ENCODE measurements at regions not wholly inside any gene's neighbourhood (a gene's known extent, or its start where the extent isn't known, plus 50 kb on each side); places are given as distances from the start of the nearest gene placed in this dataset.

GRCh38 chr9:30697958-30698357 is 1686.5 kb upstream of the ACO1 start:
- no peak for TF ChIP-seq CTCF (IDR thresholded peaks at IDR 0.05)
- H3K27ac ChIP-seq: no peak overlapping the region
- no peak overlapping the region for H3K4me3 ChIP-seq
- H3K9me3 ChIP-seq: no peaks in the 10 kb centered on the region
- H3K27me3 ChIP-seq: no peaks in the 10 kb centered on the region
- DNase-seq (no peak), ATAC-seq (no peak)
- intact Hi-C loops (cut with DNase I): no loop called here
- H3K4me1 ChIP-seq: no peaks in the 10 kb centered on the region
- H3K36me3 ChIP-seq: no peaks in the 10 kb centered on the region

GRCh38 chr9:30711591-30711990 is 1672.9 kb upstream of the ACO1 start:
- no peak for DNase-seq
- TF ChIP-seq CTCF (IDR thresholded peaks at IDR 0.05): no peak
- no peaks in the 10 kb centered on the region for H3K9me3 ChIP-seq

GRCh38 chr9:30713243-30713642 is 1671.2 kb upstream of the ACO1 start:
- Histone ChIP-seq H3K27ac (no peak overlapping the region), H3K36me3 (no peaks in the 10 kb centered on the region), H3K4me1 (no peaks in the 10 kb centered on the region), H3K9me3 (no peaks in the 10 kb centered on the region), H3K27me3 (no peaks in the 10 kb centered on the region), H3K4me3 (no peak overlapping the region)
- DNase-seq (no peak), ATAC-seq (no peak)
- TF ChIP-seq CTCF (IDR thresholded peaks at IDR 0.05): no peak
- intact Hi-C loops (cut with DNase I): no loop called here

More at GRCh38 chr9:30711591-30711990, 1672.9 kb upstream of the ACO1 start:
- no peaks in the 10 kb centered on the region for H3K36me3 ChIP-seq
- ATAC-seq: no peak
- no peak overlapping the region for H3K27ac ChIP-seq
- H3K4me3 ChIP-seq: no peak overlapping the region
- H3K27me3 ChIP-seq: no peaks in the 10 kb centered on the region
- no peaks in the 10 kb centered on the region for H3K4me1 ChIP-seq
- intact Hi-C loops (cut with DNase I): no loop called here

- intact Hi-C loops (cut with DNase I): no loop called here
- no peak for TF ChIP-seq CTCF (IDR thresholded peaks at IDR 0.05)
- H3K27ac ChIP-seq: no peak overlapping the region
- no peaks in the 10 kb centered on the region for H3K36me3 ChIP-seq
- no peaks in the 10 kb centered on the region for H3K4me1 ChIP-seq
- ATAC-seq (no peak), DNase-seq (no peak)
- no peak overlapping the region for H3K4me3 ChIP-seq
- no peaks in the 10 kb centered on the region for H3K27me3 ChIP-seq
- no peaks in the 10 kb centered on the region for H3K9me3 ChIP-seq
These were observed 1670.1 kb upstream of the ACO1 start for GRCh38 chr9:30714389-30714788.

GRCh38 chr9:30718483-30718882 is 1666.0 kb upstream of the ACO1 start:
- ATAC-seq (no peak), DNase-seq (no peak)
- no peaks in the 10 kb centered on the region for H3K36me3 ChIP-seq
- H3K27ac ChIP-seq: no peak overlapping the region
- no peak overlapping the region for H3K4me3 ChIP-seq
- intact Hi-C loops (cut with DNase I): no loop called here
- H3K9me3 ChIP-seq: no peaks in the 10 kb centered on the region
- H3K27me3 ChIP-seq: no peaks in the 10 kb centered on the region
- no peak for TF ChIP-seq CTCF (IDR thresholded peaks at IDR 0.05)
- no peaks in the 10 kb centered on the region for H3K4me1 ChIP-seq
